Hematopoietic multipotent progenitor cell treated with erythropoietin and hydrocortisone succinate and interleukin-3 and kit ligand, for 8 days (in vitro differentiated cells): ENCODE measurements at regions not wholly inside any gene's neighbourhood (a gene's known extent, or its start where the extent isn't known, plus 50 kb on each side); places are given as distances from the start of the nearest gene placed in this dataset.
"Not testable (repeated sequence)": the region's sequence is repeated elsewhere in the genome, so short reads cannot be mapped to it uniquely, and the experiment has no call there.

ENCODE experiments used
- DNase-seq: peaks from one replicate; pipeline ENCODE4 v3.0.0-alpha.2; 2015

GRCh38 chr2:35931115-35931514 is 424.5 kb upstream of the CRIM1 start:
- DNase-seq: no peak

- no peak for DNase-seq
Measured at GRCh38 chr2:35929551-35929950, 426.0 kb upstream of the CRIM1 start.

- no peak for DNase-seq
Measured at GRCh38 chr2:35920061-35920460, 435.5 kb upstream of the CRIM1 start.

- DNase-seq: no peak
Measured at GRCh38 chr2:35915261-35915660, 440.3 kb upstream of the CRIM1 start.

- DNase-seq: no peak
Measured at GRCh38 chr2:35891936-35892335, 463.6 kb upstream of the CRIM1 start.

GRCh38 chr2:35891528-35891927 is 464.1 kb upstream of the CRIM1 start:
- no peak for DNase-seq

- no peak for DNase-seq
Measured at GRCh38 chr2:35887146-35887545, 468.4 kb upstream of the CRIM1 start.

GRCh38 chr2:35873921-35874320 is 481.7 kb upstream of the CRIM1 start:
- no peak for DNase-seq

GRCh38 chr2:35871672-35872071 is 483.9 kb upstream of the CRIM1 start:
- DNase-seq: no peak

- no peak for DNase-seq
Measured at GRCh38 chr2:35870713-35871112, 484.9 kb upstream of the CRIM1 start.

GRCh38 chr2:35864141-35864540 is 491.4 kb upstream of the CRIM1 start:
- DNase-seq: no peak

GRCh38 chr2:35858216-35858615 is 497.4 kb upstream of the CRIM1 start:
- DNase-seq: no peak

GRCh38 chr2:35857498-35857897 is 498.1 kb upstream of the CRIM1 start:
- no peak for DNase-seq

- DNase-seq: no peak
Measured at GRCh38 chr2:35831385-35831784, 524.2 kb upstream of the CRIM1 start.

GRCh38 chr2:35830833-35831232 is 524.7 kb upstream of the CRIM1 start:
- no peak for DNase-seq

- DNase-seq: no peak
Measured at GRCh38 chr2:35827086-35827485, 528.5 kb upstream of the CRIM1 start.

- DNase-seq: no peak
Measured at GRCh38 chr2:35822716-35823115, 532.9 kb upstream of the CRIM1 start.

GRCh38 chr2:35821675-35822074 is 533.9 kb upstream of the CRIM1 start:
- no peak for DNase-seq

- DNase-seq: no peak
Measured at GRCh38 chr2:35820391-35820790, 535.2 kb upstream of the CRIM1 start.

- DNase-seq: no peak
Measured at GRCh38 chr2:35819033-35819432, 536.5 kb upstream of the CRIM1 start.

GRCh38 chr2:35818359-35818758 is 537.2 kb upstream of the CRIM1 start:
- not testable (repeated sequence) for DNase-seq

- not testable (repeated sequence) for DNase-seq
Measured at GRCh38 chr2:35814597-35814996, 541.0 kb upstream of the CRIM1 start.

- no peak for DNase-seq
Measured at GRCh38 chr2:35803126-35803525, 552.5 kb upstream of the CRIM1 start.

- no peak for DNase-seq
Measured at GRCh38 chr2:35794796-35795450, 560.7 kb upstream of the CRIM1 start.

GRCh38 chr2:35790292-35790691 is 565.3 kb upstream of the CRIM1 start:
- DNase-seq: no peak

- no peak for DNase-seq
Measured at GRCh38 chr2:35788543-35788942, 567.0 kb upstream of the CRIM1 start.
